NCI-H345 treated with DMSO at 0.1 percent for 48 hours (cell line): ENCODE measurements at regions not wholly inside any gene's neighbourhood (a gene's known extent, or its start where the extent isn't known, plus 50 kb on each side); places are given as distances from the start of the nearest gene placed in this dataset.
"Not testable (repeated sequence)": the region's sequence is repeated elsewhere in the genome, so short reads cannot be mapped to it uniquely, and the experiment has no call there.

ENCODE experiments used
- DNase-seq: peaks from one replicate; lab custom pipeline; 2025; ENCODE audit not compliant: unreplicated experiment; lab: John Stamatoyannopoulos, UW

GRCh38 chr4:142897518-142897917, 51.4 kb upstream of the INPP4B start:
- DNase-seq = not testable (repeated sequence)

DNA sequence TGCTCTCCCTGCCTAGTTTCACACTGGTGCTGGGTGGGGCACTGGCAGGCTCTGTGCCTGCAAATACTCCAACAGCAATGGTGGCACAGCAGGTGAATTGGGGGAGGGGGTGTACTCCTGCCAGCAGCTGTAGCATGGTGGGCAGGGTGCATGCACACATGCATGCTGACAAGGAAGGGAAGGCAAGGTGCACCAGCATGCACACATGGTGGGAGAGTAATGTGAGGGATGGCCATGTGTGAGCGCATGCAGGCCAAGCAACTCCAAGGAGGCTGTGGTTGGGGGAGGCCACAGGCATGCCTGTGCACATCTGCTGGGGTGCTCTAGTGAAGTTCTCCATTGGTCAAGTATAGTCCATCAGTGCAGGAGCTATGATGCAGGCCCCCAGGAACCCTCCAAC, 54.5 kb upstream of the INPP4B start:
- DNase-seq = no peak

DNA sequence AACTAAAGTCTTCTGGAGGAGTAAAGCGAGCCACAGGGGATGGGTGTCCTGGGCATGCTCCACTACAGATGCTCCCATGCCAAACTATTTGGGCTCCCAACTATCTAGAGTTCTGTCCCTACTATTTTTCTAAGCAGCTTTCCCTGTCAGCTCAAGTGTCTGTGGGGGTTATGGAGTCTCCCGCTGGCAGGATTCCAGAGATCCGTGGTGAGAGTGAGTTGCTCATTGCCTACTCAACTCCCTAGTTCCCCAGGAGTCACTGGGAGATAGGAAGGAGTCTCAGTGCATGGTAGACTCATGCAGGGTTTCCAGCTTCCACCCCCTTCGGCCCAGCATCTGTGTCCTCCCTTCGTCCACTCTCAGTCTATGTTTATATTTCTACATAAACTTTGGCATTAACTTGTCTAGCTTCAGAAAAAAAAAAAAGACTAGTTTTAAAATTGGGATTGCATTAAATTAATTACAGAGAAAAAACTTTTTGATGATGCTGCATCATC, 55.1 kb upstream of the INPP4B start:
- DNase-seq = no peak

DNA sequence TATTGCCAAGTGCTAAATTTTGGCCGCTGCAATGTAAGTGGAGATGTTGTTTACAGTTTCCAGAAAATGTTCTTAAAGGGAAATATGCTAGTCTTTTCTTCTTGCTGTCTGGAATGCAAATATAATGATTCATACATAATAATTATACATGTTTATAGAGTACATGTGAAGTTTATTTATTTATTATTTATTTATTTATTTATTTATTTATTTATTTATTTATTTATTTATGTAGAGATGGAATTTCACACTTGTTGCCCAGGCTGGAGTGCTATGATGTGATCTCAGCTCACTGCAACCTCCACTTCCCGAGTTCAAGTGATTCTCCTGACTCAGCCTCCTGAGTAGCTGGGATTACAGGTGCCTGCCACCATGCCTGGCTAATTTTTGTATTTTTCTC, 57.5 kb upstream of the INPP4B start:
- not testable (repeated sequence) for DNase-seq

DNA sequence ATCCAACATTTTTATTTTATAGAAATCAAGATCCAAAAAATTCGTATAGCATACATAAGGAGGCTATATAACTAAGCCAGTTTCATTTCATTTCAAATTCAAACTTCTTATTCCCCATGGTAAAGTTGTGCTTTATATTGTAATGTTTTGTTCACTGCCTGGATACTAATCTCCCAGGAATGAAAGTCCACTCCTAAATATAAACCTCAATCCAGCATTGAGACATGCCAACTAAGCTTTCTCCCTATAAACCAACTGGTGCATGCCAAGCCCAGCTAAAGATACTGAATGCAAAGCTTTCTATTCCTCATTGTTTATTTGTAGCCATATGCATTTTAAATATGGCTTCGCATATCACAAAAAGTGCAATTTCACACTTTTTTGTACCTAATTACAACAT, 63.8 kb upstream of the INPP4B start:
- no peak for DNase-seq

DNA sequence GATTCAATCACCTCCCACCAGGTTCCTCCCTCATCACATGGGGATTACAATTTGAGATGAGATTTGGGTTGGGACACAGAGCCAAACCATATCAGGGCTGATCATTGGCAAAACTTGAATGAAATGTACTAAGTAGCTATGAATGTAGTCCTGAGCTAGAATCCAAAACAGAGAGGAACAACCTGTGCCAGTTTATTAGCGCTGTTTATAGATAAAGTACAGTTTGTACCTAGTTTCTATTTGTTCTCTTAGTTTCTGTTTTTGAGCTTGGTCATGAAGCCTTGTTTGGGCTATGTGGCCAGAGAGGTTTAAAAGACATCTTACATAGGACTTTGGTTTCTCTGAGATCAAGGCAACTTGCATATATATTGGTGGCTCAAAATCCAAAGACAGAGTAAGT, 66.9 kb upstream of the INPP4B start:
- no peak for DNase-seq

DNA sequence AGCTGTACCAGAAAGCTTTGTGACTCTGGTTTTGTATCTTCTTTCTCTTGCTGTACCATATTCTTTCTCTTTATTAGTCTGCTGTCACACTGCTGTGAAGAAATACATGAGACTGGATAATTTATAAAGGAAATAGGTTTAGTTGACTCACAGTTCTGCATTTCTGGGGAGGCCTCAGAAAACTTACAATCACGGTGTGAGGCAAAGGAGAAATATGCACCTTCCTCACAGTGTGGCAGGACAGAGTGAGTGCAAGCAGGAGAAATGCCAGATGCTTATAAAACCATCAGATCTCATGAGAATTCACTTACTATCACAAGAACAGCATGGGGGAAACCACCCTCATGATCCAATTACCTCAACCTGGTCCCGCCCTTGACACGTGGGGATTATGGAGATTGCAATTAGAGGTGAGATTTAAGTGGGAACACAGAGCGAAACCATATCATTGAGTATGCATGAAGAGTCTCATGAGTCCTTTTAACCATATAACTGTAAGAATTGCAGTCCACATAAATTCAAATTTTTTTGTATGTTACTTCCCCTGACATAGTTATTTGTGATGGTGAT, 67.4 kb upstream of the INPP4B start:
- no peak for DNase-seq

GRCh38 chr4:142917678-142918077, 71.6 kb upstream of the INPP4B start:
- no peak for DNase-seq

GRCh38 chr4:142922720-142923119, 76.6 kb upstream of the INPP4B start:
- DNase-seq = no peak

GRCh38 chr4:142923619-142924018, 77.5 kb upstream of the INPP4B start:
- no peak for DNase-seq

DNA sequence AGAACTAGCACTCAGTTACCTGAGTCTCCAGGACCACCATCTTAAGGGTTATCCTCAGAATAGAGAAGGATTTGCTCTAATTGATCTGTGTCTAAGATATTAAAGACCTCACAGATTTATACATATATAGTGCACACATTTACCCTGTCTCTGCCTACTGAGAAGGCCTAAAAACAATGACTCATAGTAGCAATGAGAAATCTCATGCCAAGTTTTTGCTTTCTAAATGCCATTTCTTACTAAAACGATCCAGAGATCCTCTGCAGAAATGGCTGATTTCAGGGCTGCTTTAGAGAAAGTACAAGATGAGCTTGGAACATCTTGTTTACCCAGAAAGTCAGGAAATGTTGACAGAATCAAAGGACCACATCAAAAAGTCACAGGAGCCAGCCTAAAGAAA, 79.1 kb upstream of the INPP4B start:
- DNase-seq = no peak

- no peak for DNase-seq
Measured at GRCh38 chr4:142927721-142928120, 81.6 kb upstream of the INPP4B start.

GRCh38 chr4:142929526-142929925, 83.4 kb upstream of the INPP4B start:
- DNase-seq = no peak

DNA sequence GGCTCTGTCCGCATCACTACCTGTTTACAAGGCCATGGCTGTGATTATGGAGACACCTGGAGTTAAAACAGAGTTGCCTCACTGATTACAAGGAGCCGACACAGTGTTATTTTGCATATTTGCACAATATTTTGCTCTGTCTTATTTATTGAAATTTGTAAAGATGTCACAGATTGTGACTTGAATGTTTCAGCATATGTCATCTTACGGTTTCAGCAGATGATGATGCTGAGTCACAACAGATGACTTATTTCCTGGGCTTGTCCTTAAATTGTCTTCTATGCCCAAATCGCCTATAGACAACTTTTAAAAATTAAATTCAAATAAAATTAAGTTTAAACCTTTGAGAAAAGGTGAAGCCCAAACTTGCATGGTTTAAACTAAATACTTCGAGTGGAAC, 87.1 kb upstream of the INPP4B start:
- DNase-seq = no peak

DNA sequence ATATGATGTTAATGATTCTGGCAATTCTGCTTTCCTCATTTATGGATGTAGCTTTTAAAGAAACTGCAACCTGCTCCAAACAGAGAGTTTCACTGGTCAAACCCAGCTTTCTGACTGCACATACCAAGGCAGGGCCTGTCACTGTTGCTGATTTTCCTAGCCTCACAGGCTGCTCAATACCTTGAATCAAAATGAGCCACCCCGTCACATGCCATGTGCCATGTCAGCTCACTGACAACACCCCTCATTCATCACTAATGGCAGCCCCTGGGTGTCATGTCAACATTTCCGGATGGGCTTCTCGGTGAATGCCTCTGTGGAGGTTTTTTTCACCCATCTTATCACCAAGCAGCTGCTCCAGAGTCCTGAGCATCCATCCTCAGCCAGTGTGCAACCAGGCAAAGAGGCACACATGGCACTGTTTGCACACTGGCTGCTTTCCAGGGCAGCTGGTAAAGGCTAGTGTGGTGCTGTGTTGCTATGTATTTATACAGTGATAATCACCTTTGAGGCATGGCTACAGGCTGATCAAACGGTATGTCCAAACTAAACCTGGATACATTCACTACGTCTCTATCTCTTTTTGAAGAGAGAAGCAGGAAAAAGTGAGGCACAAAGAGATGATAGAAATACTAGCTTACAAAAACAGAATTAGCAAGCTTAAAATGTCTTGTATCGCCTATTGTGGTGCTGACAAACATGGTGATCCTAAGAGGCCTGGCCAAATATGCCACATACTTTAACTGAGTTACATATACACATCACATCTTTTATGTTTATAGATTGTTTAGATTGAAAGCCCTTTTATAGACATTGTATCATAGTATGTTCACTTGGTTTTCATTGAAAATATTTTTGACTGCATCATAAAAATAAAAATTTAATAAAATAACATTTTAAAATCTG, 94.6 kb upstream of the INPP4B start:
- peak; percentile 81 for DNase-seq

GRCh38 chr4:142944565-142944964, 98.5 kb upstream of the INPP4B start:
- DNase-seq = no peak

DNA sequence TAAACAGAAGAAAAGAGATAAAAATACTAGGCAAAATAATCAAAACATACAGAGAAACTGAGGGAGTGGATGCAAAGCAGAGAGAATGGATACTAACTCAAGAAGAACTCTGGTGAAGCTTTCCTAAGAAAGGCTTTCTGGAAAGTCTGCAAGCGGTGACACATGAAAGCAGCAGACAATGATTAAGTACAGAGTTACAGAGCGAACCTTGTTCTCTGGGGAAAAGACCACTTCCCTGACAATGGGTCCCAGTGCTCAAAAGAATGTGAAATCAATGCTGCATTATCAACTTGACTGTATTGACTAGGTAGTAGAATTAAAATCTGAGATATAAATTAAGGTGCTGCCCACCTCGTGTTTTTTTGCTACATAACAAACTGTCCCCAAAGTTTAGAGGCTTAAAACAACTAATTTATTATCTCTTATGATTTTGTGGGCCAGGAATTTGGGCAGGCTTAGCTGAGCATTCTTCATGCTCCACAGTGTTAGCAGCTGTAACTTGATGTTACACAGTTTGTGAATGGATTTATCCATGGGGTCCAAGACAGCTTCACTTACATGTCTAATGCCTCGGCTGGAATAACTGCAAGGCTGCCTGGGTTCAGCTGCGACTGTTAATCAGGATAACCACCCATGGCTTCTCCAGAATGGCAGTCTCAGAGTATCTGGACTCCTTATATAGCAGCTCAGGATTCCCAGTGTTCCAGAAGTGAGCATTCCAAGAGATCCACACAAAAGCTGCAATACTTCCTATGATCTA, 106.9 kb upstream of the INPP4B start:
- no peak for DNase-seq

DNA sequence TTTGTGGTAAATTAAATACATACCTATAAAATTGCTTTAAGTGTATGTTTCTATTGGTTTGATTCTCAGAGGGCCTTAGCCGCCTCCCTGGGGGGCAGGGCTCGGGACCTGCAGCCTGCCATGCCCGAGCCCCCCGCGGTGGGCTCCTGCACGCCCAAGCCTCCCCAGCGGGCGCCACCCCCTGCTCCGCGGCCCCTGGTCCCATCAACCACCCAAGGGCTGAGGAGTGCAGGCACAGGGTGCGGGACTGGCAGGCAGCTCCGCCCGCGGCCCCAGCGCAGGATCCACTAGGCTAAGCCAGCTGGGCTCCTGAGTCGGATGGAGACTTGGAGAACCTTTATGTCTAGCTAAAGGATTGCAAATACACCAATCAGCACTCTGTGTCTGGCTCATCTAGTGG, 108.3 kb upstream of the INPP4B start:
- DNase-seq = no peak

DNA sequence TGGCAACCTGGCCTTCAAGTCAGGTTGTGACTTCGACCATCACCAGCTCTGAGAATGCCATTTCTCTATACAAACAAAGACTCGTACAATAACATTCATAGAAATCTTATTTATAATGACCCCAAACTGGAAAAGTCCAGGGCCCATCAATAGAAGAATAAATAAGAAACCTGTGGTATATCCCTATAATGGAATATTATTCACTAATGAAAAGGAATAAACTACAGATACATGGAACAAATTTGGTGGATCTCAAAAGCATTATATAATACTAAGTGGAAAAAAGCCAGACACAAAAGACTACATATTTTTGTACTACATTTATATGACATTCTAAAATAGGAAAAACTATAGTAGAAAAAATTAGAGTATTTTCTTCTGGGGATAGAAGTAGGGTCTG, 109.4 kb upstream of the INPP4B start:
- DNase-seq = no peak

- no peak for DNase-seq
Measured at GRCh38 chr4:142959173-142959572, 113.1 kb upstream of the INPP4B start.

- DNase-seq = no peak
Measured at GRCh38 chr4:142960126-142960525, 114.0 kb upstream of the INPP4B start.
